A673 (cell line): ENCODE measurements at regions not wholly inside any gene's neighbourhood (a gene's known extent, or its start where the extent isn't known, plus 50 kb on each side); places are given as distances from the start of the nearest gene placed in this dataset.

Source experiments
- BruUV-seq: library from RNA; stranded (reverse); fragments of 400-500 nt; replicated peaks from 2 replicates; lab custom pipeline; 2021; lab: Mats Ljungman, UMichigan
- CTCF ChIA-PET: fragments of 300-600 bp; sonication (Branson Sonifier 250); formaldehyde crosslinking; loops from one replicate; lab custom pipeline; 2022; ENCODE audit warnings: antibody characterized with exemption; lab: Charles Lee
- POLR2A ChIA-PET: fragments of 300-600 bp; sonication (Branson Sonifier 250); formaldehyde crosslinking; loops from one replicate; lab custom pipeline; 2022; ENCODE audit warnings: antibody characterized with exemption; ENCODE audit not compliant: low non-redundant PET; lab: Charles Lee
- DNase-seq: peaks from one replicate; pipeline ENCODE4 v3.0.0-alpha.2; 2015; ENCODE audit warnings: low spot score
- H3K27ac ChIP-seq: fragments of 200-600 bp; sonication (generic); 2 replicates; pipeline ENCODE4 v1.5.1; 2016; ENCODE audit warnings: mixed run types, low read depth, mild to moderate bottlenecking, mixed read lengths, antibody characterized with exemption, low read length; ENCODE audit not compliant: poor library complexity, severe bottlenecking
- H3K27me3 ChIP-seq: fragments of 200-600 bp; sonication (generic); replicated peaks from 2 replicates; pipeline ENCODE4 v1.6.1; 2017; ENCODE audit warnings: mixed run types, low read depth, mild to moderate bottlenecking, mixed read lengths, antibody characterized with exemption, low read length; ENCODE audit not compliant: insufficient read depth, poor library complexity
- H3K36me3 ChIP-seq: fragments of 200-600 bp; sonication (generic); 2 replicates; pipeline ENCODE4 v1.6.1; 2016; ENCODE audit warnings: mixed run types, mild to moderate bottlenecking, mixed read lengths, antibody characterized with exemption, low read length; ENCODE audit not compliant: insufficient read depth, poor library complexity, severe bottlenecking
- H3K4me1 ChIP-seq: fragments of 200-600 bp; sonication (generic); 2 replicates; pipeline ENCODE4 v1.6.1; 2017; ENCODE audit warnings: mixed run types, mild to moderate bottlenecking, mixed read lengths, antibody characterized with exemption, low read length; ENCODE audit not compliant: insufficient read depth, poor library complexity, severe bottlenecking
- H3K4me3 ChIP-seq: fragments of 200-600 bp; sonication (generic); 2 replicates; pipeline ENCODE4 v1.5.1; 2016; ENCODE audit warnings: low read depth, mixed run types, mild to moderate bottlenecking, mixed read lengths, low read length; ENCODE audit not compliant: poor library complexity, severe bottlenecking
- H3K9me3 ChIP-seq: fragments of 200-600 bp; sonication (generic); 2 replicates; pipeline ENCODE4 v1.6.1; 2016; ENCODE audit warnings: mixed run types, low read depth, mild to moderate bottlenecking, mixed read lengths, antibody characterized with exemption, low read length; ENCODE audit not compliant: poor library complexity, severe bottlenecking
- EZH2 ChIP-seq: fragments of 200-600 bp; sonication (generic); IDR thresholded peaks from 2 replicates; pipeline ENCODE4 v1.6.1; 2017; ENCODE audit warnings: borderline replicate concordance, low read depth, mild to moderate bottlenecking, mixed read lengths, antibody characterized with exemption, low read length; ENCODE audit not compliant: poor library complexity, severe bottlenecking
- intact Hi-C: fragments of 100-400 bp; cut with micrococcal nuclease; formaldehyde crosslinking; loops from one replicate; pipeline ENCODE4 v1.10.0; 2022; ENCODE audit not compliant: unreplicated experiment
- TF ChIP-seq, protein P1 (sequence below): fragments of 300-800, 200-600 bp; sonication (generic); conservative IDR thresholded peaks from 2 replicates; pipeline ENCODE4 v1.5.1; 2017; ENCODE audit warnings: low read depth, mild to moderate bottlenecking, antibody characterized with exemption, low read length, moderate library complexity, mixed read lengths

GRCh38 chr14:31947076-31947475 lies 130.0 kb upstream of the ARHGAP5 start:
- no peaks in the 10 kb centered on the region for H3K36me3 ChIP-seq
- DNase-seq: no peak
- ChIA-PET CTCF (no interaction called here), POLR2A (no interaction called here)
- no peaks in the 10 kb centered on the region for H3K9me3 ChIP-seq
- intact Hi-C loops: no loop called here
- BruUV-seq: no TSS peak
- no peak overlapping the region for H3K27ac ChIP-seq
- H3K4me3 ChIP-seq: no peak overlapping the region
- TF ChIP-seq, protein P1, sequence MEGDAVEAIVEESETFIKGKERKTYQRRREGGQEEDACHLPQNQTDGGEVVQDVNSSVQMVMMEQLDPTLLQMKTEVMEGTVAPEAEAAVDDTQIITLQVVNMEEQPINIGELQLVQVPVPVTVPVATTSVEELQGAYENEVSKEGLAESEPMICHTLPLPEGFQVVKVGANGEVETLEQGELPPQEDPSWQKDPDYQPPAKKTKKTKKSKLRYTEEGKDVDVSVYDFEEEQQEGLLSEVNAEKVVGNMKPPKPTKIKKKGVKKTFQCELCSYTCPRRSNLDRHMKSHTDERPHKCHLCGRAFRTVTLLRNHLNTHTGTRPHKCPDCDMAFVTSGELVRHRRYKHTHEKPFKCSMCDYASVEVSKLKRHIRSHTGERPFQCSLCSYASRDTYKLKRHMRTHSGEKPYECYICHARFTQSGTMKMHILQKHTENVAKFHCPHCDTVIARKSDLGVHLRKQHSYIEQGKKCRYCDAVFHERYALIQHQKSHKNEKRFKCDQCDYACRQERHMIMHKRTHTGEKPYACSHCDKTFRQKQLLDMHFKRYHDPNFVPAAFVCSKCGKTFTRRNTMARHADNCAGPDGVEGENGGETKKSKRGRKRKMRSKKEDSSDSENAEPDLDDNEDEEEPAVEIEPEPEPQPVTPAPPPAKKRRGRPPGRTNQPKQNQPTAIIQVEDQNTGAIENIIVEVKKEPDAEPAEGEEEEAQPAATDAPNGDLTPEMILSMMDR: no peak
- no peak for TF ChIP-seq EZH2
- no peaks in the 10 kb centered on the region for H3K4me1 ChIP-seq
- no peaks in the 10 kb centered on the region for H3K27me3 ChIP-seq

- H3K27me3 ChIP-seq: no peaks in the 10 kb centered on the region
- no TSS peak for BruUV-seq
- no peaks in the 10 kb centered on the region for H3K36me3 ChIP-seq
- H3K9me3 ChIP-seq: no peaks in the 10 kb centered on the region
- no peaks in the 10 kb centered on the region for H3K4me1 ChIP-seq
- ChIA-PET POLR2A (no interaction called here), CTCF (no interaction called here)
- DNase-seq: no peak
- no peak overlapping the region for H3K4me3 ChIP-seq
- H3K27ac ChIP-seq: no peak overlapping the region
- intact Hi-C loops: no loop called here
- TF ChIP-seq, protein P1: no peak
- no peak for TF ChIP-seq EZH2
Observed at GRCh38 chr14:31947680-31948595, 129.2 kb upstream of the ARHGAP5 start.

DNA sequence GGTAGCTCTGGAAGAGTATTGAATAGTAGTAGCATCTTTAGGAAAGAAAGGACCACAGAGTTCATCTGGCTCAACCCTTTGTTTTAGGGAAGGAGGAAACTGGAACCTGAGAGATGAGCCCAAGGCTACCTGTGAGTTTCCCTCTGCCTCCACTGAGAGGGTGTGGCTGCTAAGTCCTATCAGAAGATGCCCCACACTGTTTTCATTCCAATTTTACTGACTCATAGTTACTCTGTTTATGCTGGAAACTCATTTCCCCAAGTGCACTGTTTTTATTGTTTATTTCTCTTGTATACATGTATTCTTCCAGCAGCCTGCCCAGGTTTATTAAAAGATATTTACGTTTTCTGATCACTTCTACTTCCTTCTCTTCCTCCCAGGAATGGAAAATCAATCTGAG lies 127.4 kb upstream of the ARHGAP5 start:
- H3K9me3 ChIP-seq: no peaks in the 10 kb centered on the region
- BruUV-seq: no TSS peak
- no peak overlapping the region for H3K4me3 ChIP-seq
- H3K36me3 ChIP-seq: no peaks in the 10 kb centered on the region
- no peak overlapping the region for H3K27ac ChIP-seq
- TF ChIP-seq EZH2: no peak
- TF ChIP-seq, protein P1: no peak
- POLR2A ChIA-PET: no interaction called here
- H3K4me1 ChIP-seq: no peaks in the 10 kb centered on the region
- H3K27me3 ChIP-seq: no peaks in the 10 kb centered on the region
- DNase-seq: no peak
- CTCF ChIA-PET: no interaction called here
- intact Hi-C loops: no loop called here
